ENCODE measurements at regions not wholly inside any gene's neighbourhood (a gene's known extent, or its start where the extent isn't known, plus 50 kb on each side); places are given as distances from the start of the nearest gene placed in this dataset.
"Not testable (repeated sequence)": the region's sequence is repeated elsewhere in the genome, so short reads cannot be mapped to it uniquely, and the experiment has no call there.

GRCh38 chr12:67716817-67717216 lies 68.3 kb downstream of the DYRK2 start:
- FAIRE-seq (no peak), DNase-seq (ENCODE audit: insufficient read length, low spot score) (no peak)

GRCh38 chr12:67719303-67719702 lies 70.8 kb downstream of the DYRK2 start:
- FAIRE-seq; DNase-seq (ENCODE audit: insufficient read length, low spot score): not testable (repeated sequence)

- no peak for DNase-seq (ENCODE audit: insufficient read length, low spot score)
- no peak for FAIRE-seq
These were observed 71.9 kb downstream of the DYRK2 start for GRCh38 chr12:67720351-67720856.

DNA sequence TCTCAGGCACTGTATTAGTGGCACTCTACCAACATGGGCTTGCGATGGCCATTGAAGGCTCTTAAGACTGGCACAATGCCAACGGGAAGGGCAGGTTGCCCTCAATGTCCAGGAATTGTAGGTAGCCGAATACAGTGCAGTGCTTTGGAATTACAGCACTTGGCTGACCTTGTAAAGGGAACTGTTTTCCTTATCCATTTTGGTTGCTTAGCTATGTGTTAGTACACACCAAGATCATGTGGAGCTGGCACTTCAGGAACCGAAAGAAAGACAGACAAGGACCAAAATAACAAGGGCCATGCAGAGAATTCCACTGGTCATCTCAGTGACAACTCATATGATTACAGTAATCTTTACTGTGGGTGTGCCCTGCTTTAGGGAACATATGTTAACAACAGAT lies 72.7 kb downstream of the DYRK2 start:
- FAIRE-seq (no peak), DNase-seq (ENCODE audit: insufficient read length, low spot score) (no peak)

- DNase-seq (ENCODE audit: insufficient read length, low spot score) (no peak), FAIRE-seq (no peak)
These were observed 73.8 kb downstream of the DYRK2 start for GRCh38 chr12:67722296-67722695.

GRCh38 chr12:67726868-67727267 lies 78.3 kb downstream of the DYRK2 start:
- no peak for DNase-seq (ENCODE audit: insufficient read length, low spot score)
- no peak for FAIRE-seq

DNA sequence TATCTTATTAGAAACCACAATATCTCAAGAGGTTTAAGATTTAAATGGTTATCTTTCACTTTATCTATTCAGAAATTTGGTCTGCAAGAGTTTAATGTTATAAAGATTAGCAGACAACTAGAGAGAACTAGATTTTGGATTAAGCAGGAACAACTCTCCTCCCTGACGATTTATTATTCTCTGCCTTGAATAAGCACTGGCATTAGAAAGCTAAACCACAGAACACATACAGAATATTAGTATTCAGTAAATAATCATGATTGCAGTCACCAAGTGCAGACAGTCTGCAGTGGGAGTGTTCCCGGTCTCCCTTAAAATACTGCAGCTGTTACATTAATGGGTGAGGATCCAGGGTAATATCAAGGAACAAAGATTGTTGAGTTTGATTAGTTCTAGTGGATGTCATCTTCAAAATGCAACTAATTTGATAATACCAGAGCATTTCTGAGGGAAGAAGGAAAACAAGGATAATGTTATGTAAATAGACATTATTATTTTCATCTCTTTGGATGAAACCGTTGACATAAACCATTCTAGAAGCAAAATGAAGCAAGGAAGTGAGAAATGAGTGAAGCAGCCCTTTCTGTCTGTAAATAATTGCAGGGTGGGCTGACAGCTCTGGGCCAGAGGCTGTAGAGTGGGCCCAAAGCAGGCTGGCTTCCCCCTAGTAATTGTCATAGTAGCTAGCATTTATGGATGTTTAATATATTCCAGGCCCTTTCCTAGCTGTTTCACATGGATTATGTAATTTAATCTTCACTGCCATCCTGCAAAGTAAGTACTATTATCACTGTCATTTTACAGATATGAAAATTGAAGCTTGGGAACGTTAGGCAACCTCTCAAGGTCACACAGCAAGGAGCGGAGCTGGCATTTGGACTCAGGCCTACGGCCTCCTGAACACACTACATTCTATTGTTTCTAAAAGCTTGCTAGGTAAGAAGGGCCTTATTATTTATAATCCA lies 79.4 kb downstream of the DYRK2 start:
- FAIRE-seq, result no peak

GRCh38 chr12:67732857-67733256 lies 84.3 kb downstream of the DYRK2 start:
- FAIRE-seq (no peak), DNase-seq (ENCODE audit: insufficient read length, low spot score) (no peak)

More for the DNA sequence above, 79.4 kb downstream of the DYRK2 start:
- no peak for DNase-seq (ENCODE audit: insufficient read length, low spot score)

DNA sequence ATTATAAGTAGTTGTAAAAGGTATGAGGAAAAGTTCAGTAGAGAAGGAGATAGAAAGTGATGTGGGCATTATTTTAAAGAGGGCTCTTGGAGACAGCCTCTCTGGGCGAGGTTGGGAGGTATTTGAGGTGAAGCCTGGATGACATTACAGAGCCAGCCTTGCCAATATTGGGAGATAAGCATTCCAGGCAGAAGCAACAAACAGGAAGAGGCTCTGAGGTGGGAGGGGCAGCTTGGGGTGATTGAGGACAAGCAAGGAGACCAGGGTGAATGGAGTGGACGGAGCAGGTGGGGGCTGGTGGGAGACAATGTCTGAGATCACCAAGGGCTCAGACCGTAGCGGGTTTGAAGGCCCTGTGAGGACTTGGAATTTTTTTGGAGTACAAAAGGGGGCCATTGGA lies 87.3 kb downstream of the DYRK2 start:
- DNase-seq (ENCODE audit: insufficient read length, low spot score) (no peak), FAIRE-seq (no peak)

GRCh38 chr12:67740711-67741110 lies 92.2 kb downstream of the DYRK2 start:
- FAIRE-seq (no peak), DNase-seq (ENCODE audit: insufficient read length, low spot score) (no peak)

- no peak for FAIRE-seq
- DNase-seq (ENCODE audit: insufficient read length, low spot score), result no peak
These were observed 92.7 kb downstream of the DYRK2 start for GRCh38 chr12:67741270-67741669.

- no peak for DNase-seq (ENCODE audit: insufficient read length, low spot score)
- no peak for FAIRE-seq
These were observed 93.9 kb downstream of the DYRK2 start for GRCh38 chr12:67742461-67742860.

GRCh38 chr12:67747869-67748742 lies 99.6 kb downstream of the DYRK2 start:
- DNase-seq (ENCODE audit: insufficient read length, low spot score), result no peak
- FAIRE-seq, result no peak

GRCh38 chr12:67748743-67749040 lies 100.1 kb downstream of the DYRK2 start:
- FAIRE-seq, result no peak

DNA sequence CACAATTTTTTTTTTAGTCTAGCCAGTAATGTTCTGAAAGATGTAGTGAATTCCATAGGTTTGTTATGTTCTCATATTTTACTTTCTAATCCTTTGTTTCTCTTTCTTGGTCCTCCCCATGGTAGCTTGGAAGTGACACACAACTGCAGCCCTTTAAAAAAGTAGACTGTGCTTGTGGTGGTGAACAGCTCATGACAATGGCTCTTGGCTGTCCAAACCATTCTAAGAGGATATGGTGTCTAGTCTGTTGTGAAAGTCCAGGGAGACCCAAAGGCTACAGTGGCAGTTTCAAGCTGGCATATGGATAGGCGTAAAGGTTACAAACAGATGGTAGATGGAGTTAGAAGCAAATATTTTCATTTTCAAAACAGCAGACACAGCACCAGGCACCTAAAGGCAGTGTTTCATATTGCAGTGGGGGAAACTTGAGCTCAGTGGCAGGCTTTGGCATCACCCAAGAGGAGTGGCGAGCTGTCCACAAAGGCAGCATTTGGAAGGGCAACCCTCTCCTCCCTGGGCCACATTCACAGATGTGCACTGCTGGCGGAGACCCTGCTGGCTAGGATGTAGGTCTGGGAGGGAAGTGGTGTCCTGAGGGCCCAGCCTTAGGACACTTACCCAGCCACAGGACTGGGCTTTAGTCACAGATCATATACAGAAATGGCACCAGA lies 102.1 kb downstream of the DYRK2 start:
- FAIRE-seq, result no peak
- no peak for DNase-seq (ENCODE audit: insufficient read length, low spot score)

More at GRCh38 chr12:67748743-67749040, 100.1 kb downstream of the DYRK2 start:
- DNase-seq (ENCODE audit: insufficient read length, low spot score), result no peak

DNA sequence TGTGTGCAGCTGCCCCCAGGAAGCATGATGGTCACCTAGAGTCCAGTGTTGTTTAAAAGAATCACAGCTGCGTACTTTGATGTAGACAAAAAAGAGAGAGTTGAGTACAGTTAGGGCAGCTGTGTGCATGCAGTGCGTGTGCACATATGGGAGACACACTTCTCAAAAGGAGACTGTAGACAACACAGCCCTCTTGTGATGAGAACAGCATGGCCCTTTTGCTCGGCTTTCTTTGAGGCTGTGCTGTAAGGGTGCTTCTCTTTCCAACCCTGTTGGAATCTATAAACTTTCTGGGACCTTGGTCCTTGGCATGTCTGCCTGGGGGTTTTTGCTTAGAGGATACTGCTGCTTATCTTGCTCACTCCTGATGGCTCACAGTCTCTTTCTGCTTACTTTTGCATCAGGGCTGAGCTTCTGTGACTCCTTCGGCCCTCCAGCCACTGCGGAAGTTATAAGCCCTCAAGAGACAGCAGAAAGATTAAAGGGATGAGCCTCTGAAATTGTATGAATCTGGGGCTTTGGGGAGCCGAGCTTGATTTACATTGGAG lies 102.9 kb downstream of the DYRK2 start:
- no peak for DNase-seq (ENCODE audit: insufficient read length, low spot score)
- FAIRE-seq, result no peak

GRCh38 chr12:67752226-67752732 lies 103.7 kb downstream of the DYRK2 start:
- no peak for DNase-seq (ENCODE audit: insufficient read length, low spot score)
- no peak for FAIRE-seq

DNA sequence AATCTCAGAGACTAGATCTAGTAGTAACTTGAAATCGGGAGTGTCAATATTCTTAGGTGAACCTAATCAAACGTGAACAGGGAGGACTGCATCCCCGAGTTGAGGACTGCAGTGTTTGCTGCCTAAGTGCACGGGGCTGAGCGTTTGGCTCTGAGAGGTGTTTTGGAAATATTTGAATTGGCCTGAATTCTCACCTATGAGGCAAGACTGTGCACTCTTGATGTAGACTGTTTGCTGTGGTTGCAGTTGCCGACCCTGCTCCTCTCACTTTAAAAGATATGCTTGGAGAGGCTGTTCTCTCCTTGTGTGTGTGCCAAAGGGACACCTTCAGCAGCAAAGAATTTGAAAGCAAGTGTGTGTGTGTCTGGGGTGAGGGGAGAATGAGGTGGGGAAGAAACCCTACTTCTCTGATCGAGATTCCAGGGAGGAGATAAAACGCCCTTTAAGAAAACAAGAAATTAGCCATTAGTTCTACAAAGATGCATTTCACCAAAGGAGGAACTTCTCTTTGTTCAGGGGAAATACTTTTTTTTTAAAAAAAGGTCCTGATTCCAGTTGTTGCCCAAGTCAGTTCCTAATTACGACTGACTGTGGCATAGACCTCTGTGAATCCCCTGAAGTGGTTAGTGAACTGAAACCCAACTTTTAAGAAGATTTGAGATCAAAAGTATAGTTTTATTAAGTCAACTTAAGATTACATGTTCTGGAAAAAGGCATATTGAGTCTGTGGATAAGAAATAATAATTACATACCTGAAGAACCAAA lies 106.6 kb downstream of the DYRK2 start:
- FAIRE-seq, result no peak
- no peak for DNase-seq (ENCODE audit: insufficient read length, low spot score)

- no peak for FAIRE-seq
These were observed 109.1 kb downstream of the DYRK2 start for GRCh38 chr12:67757651-67758050.

DNA sequence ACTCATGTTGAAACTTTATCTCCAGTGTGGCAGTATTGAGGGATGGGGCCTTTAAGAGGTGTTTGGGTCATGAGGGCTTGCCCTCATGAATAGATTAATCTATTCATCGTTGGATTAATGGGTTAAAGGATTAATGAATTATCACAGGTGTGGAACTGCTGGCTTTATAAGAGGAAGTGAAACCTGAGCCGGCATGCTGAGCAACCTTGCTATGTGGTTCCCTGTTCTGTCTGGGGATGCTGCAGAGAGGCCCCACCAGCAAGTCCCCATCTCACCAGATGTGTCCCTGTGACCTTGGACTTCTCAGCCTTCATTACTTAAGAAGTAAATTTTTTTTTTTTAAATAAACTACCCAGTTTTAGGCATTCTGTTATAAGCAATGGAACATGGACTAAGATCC lies 109.6 kb downstream of the DYRK2 start:
- peak; percentile 70 for FAIRE-seq

More at GRCh38 chr12:67757651-67758050, 109.1 kb downstream of the DYRK2 start:
- no peak for DNase-seq (ENCODE audit: insufficient read length, low spot score)

More for the DNA sequence above, 109.6 kb downstream of the DYRK2 start:
- DNase-seq (ENCODE audit: insufficient read length, low spot score), result peak; percentile 24
